ENCODE measurements at regions not wholly inside any gene's neighbourhood (a gene's known extent, or its start where the extent isn't known, plus 50 kb on each side); places are given as distances from the start of the nearest gene placed in this dataset.
A peak's percentile ranks its signal among the peaks of the same experiment; 100 is the strongest.
"Not testable (repeated sequence)": the region's sequence is repeated elsewhere in the genome, so short reads cannot be mapped to it uniquely, and the experiment has no call there.

DNA sequence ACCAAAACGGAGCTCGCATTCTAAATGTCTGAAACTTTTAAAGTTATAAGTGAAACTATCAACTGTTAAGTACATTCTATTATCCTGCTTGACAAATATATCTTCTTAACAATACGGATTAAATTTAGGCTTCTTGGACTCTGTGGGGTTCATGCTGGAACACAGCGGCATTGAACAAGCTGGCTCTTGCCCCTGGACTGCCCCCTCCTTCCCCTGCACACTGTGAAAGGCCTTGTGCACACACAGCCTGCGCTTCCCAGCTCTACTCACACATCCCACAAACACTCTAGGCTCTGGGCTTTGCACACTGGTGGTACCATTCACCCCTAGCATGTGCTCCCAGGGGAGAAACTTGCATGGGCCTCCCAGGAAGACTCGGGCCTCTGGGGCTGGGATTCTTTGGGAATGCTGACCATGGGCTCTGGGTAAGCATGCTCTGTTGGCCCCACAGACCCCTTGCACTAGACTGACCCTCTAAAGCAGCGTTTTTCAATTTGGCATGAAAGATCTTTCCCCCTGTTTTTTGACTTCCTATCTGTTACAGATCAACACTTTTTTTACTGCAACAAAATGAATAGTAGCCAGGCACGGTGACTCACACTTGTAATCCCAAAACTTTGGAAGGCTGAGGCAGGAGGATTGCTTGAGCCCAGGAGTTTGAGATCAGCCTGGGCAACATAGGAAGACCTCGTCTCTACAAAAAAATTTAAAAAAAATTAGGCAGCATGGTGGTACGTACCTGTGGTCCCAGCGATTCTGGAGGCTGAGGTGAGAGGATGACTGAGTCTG lies 96.2 kb upstream of the CPM start:
- no peak for DNase-seq (ENCODE audit: low read depth in 2 of 2)

DNA sequence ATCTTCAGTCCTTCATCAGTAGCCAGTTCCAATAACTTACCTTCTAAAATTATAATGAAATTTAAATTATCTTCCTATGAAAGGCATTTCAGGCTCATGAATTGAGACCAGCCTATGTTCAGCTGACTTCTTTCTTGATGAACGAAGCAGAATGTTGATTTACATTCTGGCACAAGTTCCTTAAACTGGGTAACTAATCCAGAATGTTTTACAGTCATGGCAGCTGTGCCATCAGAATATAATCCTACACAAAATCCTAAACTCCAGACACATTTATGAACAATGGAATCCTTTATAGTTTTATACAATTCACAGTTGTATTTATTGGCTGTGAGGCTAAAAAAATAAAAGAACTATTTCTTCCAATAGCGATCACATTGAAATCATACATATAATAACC lies 97.3 kb upstream of the CPM start:
- no peak for DNase-seq (ENCODE audit: low read depth in 2 of 2)

- DNase-seq (ENCODE audit: low read depth in 2 of 2) = no peak
These were observed 103.6 kb upstream of the CPM start for GRCh38 chr12:69036533-69036932.

DNA sequence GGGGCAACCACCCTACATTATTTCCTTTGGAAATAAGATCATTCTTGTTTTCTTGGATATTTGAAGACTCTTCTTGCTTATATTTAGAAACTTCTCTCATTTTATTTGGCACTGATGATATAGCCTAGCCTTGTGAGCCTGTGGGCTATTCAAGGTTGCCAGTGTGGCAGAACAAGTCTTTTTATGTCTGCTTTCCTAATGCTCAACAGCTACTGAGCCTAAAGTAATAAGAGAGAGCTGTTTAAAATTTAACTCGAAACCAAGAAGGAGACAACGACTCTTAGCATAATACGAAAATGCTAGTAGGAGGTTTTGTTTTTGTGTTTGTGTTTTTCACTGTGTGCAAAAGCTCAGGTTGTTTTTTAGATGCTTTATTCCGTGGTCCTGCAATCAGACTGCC lies 104.0 kb upstream of the CPM start:
- DNase-seq (ENCODE audit: low read depth in 2 of 2) = no peak

- DNase-seq (ENCODE audit: low read depth in 2 of 2) = no peak
These were observed 106.9 kb upstream of the CPM start for GRCh38 chr12:69039911-69040310.

GRCh38 chr12:69042557-69042956 lies 109.6 kb upstream of the CPM start:
- no peak for DNase-seq (ENCODE audit: low read depth in 2 of 2)

DNA sequence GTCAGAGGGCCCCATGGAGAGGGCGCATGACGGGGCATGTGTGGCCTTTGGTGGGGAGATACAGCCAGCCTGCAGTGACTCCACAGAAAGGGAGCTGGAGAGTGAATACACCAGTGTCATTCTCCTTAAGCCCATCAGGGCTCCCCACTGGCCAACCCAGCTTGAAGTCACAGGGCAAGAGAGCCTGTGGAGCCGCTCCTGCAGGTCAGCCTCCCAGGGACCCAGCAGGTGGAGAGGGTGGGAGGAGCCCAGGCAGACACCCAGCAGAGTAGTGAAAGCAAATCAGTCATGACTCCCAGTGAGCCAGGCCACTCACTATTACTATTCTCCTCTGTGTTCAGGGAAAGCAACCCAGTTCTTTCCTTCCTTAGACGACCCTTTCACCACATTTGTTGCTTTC lies 110.0 kb upstream of the CPM start:
- no peak for DNase-seq (ENCODE audit: low read depth in 2 of 2)

GRCh38 chr12:69044887-69045286 lies 111.9 kb upstream of the CPM start:
- no peak for DNase-seq (ENCODE audit: low read depth in 2 of 2)

GRCh38 chr12:69045430-69045829 lies 112.5 kb upstream of the CPM start:
- DNase-seq (ENCODE audit: low read depth in 2 of 2) = no peak

- no peak for DNase-seq (ENCODE audit: low read depth in 2 of 2)
These were observed 113.4 kb upstream of the CPM start for GRCh38 chr12:69046363-69046762.

DNA sequence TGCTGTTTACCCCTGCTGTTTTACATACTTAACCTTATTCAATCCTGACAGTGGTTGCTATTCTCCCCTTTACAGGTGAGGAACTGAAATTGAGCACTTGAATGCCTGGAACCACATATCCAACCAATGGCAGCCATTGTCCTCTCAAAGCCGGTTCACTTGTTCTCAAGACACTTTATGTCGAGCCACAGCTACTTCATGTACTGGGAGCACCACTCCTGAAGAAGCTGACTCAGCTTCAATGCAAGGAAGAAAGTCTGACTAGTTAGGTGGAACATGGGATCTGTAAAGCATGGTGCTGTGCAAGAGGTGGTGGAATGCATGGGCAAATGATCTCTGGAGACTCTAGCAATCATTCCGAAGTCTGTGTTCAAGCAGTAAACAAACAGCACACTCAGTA lies 113.9 kb upstream of the CPM start:
- no peak for DNase-seq (ENCODE audit: low read depth in 2 of 2)

GRCh38 chr12:69047990-69048389 lies 115.0 kb upstream of the CPM start:
- no peak for DNase-seq (ENCODE audit: low read depth in 2 of 2)

DNA sequence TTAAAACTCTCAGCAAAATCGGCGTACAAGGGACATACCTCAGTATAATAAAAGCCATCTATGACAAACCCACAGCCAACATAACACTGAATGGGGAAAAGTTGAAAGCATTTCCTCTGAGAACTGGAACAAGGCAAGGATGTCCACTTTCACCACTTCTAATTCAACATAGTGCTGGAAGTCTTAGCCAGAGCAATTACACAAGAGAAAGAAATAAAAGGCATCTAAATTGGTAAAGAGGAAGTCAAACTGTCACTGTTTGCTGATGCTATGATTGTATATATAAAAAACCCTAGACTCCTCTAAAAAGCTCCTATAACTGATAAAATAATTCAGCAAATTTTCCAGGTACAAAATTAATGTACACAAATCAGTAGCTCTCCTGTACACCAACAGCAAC lies 116.9 kb upstream of the CPM start:
- not testable (repeated sequence) for DNase-seq (ENCODE audit: low read depth in 2 of 2)

DNA sequence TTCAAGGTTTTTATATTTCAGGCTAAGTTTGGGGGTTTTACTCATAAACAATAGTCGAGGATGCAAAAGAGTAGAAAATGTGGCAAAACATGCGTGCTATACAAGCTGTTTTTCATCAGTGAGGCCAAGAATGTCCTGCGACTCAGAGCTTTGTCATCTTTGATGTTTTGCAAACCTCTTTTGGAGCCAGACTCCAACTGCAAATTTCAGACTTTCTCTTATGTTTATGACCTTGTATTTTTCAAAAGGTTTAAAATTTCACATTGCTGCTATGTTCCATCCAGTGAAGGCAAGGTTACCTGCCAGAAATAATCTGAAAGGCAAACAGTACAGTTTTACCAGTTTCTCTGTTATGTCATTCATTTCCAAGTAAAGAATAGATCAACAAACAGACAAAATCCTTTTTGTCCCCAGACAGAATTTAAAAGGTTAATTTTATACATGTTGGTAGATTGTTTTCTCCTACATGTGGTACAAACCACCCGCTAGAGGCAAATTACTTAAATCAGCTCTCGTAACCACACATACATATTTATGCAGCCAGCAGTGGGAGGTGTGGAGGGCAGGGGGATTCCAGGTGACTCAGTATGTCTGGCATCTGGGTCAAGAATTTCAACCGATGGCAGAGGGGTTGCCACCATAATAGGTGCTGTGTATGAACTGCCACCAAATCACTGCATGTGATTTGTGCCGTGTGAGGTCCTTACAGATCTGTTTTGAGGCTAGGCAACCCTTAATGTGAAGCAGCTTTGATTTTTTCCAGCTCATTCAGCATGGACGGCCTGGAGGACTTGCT lies 119.8 kb upstream of the CPM start:
- DNase-seq (ENCODE audit: low read depth in 2 of 2) = peak; percentile 2 to 26

DNA sequence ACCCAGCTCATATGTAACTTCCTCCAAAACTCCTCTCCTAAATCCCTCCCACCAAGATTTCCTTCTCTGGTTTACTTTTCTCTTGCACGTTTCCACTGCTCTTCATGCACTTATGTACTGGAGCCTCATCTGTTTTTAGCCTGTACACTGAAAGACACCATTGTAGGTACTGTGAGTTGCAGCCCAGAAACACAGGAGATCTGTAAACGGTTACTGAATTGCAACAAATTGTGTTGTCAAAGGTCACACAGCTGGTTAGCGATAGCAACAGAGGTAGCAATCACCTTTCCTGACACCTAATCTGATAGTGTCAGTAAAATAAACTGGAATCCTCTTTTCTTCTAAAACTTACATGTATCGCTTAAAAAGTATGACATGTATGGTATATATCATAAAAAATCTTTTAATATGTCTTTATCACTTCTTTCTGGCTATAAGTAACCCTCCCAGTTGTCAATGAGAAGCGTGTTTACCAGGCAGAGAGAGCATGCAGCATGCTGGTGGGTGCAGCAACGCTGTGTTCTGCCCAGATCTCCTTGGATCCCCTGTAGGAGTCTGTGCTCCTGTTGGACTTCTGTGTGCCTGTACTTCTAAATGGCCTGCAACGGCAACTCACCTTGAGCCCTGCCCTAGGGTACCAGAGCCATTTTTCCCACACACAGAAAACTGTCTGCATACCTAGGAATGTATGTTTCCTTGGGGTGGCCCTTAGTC lies 121.5 kb upstream of the CPM start:
- DNase-seq (ENCODE audit: low read depth in 2 of 2) = no peak

DNA sequence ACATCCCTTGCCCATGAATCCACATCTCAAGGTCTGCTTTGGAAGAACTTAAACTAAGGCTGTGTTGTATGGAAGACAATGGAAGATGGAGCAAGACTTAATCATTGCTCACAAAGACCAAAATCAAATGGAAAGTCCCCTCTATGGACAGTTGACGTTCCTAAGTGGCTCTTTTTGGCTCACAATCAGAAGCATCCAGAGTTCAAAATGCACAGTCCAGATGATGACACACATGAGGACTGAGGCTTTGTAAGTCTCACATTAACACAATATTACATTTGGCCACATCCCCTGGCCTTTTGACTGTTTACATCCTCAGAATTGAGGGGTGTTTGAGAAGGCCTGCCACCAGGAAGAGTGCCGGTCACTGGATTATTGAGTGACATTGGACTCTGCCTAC lies 122.3 kb upstream of the CPM start:
- DNase-seq (ENCODE audit: low read depth in 2 of 2) = no peak

DNA sequence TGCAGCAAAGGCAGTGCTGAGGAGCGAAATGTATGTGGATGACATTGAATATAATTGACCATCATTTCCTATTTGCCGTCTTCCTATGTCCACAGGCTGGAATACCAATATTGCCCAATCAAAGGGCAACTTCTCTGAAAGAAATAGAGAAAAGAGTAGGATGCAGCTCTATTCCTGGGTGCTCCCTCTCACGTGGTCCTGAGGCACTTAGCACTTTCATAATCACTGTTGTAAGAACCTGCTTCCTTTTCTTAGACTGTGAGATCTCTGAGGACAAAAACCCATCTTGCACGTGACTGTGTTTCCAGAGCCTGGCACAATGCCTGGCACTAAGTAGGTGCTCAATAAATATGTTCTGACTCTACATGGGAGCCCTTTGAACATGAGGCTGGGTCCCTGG lies 122.7 kb upstream of the CPM start:
- DNase-seq (ENCODE audit: low read depth in 2 of 2) = no peak

- DNase-seq (ENCODE audit: low read depth in 2 of 2) = no peak
These were observed 124.0 kb upstream of the CPM start for GRCh38 chr12:69056743-69057515.

DNA sequence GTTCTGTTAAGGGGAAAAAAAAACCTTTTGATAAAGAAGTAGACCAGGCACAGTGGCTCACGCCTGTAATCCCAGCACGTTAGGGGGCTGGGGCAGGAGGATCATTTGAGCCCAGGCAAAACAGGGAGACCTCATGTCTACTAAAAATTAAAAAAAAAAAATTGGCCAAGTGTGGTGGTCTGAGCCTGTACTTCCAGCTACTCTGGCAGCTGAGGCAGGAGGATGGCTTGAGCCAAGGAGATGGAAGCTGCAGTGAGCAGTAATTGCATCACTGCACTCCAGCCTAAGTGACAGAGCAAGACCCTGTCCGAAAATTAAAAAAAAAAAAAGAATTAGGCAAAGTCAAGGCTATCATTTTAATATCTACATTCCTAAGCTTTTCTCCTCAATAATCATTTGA lies 124.8 kb upstream of the CPM start:
- DNase-seq (ENCODE audit: low read depth in 2 of 2) = no peak

DNA sequence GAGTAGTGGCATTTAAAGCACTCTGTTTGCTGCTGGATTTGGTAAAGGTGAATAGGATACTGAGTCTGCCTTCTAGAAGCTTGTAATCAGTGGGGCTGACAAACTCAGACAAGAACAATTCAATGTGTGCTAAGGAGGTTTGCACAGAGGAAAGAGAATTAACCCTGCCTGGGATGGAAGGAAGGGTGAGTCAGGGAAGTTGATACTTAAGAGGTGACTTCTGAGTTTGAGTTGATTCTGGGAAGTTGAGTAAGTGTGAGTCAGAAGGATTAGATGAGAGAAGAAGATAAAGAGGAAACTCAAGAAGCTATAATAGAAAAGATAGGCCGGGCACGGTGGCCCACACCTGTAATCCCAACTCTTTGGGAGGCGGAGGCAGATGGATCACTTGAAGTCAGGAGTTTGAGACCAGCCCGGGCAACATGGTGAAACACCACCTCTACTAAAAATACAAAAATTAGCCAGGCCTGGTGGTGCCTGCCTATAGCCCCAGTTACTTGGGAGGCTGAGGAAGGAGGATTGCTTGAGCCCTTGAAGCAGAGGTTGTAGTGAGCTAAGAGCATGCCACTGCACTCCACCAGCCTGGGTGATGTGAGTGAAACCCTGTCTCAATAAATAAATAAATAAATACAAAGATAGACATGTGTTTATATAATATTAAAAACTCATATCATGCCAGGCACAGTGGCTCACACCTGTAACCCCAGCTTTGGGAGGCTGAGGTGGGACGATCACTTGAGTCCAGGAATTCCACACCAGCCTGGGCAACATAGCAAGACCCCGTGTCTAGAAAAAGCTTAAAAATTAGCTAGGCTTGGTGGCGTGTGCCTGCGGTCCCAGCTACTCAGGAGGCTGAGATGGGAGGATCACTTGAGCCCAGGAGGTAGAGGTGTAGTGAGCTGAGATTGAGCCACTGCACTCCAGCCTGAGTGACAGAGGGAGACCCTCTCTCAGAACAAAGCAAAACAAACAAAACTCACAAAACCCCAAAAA lies 126.8 kb upstream of the CPM start:
- no peak for DNase-seq (ENCODE audit: low read depth in 2 of 2)

DNA sequence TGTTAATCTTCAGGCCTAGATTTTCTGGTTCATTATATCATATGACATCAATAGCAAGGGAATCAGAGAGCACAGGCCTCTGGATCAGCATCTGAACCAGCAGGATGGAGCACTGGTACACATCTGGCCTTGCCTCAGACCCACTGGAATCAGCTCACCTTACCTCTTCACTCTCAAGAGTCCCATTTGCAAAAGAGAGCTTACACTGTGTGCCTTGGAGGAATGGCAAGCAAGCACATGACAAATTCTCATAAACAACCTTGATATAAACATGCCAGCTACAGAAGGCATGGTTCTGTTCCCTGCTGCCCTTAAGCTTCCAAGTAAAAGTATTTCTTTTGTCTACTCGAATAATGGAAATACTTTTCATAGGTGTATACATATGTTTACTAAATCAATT lies 128.6 kb upstream of the CPM start:
- DNase-seq (ENCODE audit: low read depth in 2 of 2) = no peak

All from activated CD8-positive, alpha-beta memory T cell treated with anti-CD3 and anti-CD28 coated beads for 4 hours (primary cell).